HuH-7 (cell line): ENCODE measurements at regions not wholly inside any gene's neighbourhood (a gene's known extent, or its start where the extent isn't known, plus 50 kb on each side); places are given as distances from the start of the nearest gene placed in this dataset.

Source experiments
- DNase-seq: peaks from one replicate; pipeline ENCODE4 v3.0.0; 2011; ENCODE audit warnings: low spot score

DNA sequence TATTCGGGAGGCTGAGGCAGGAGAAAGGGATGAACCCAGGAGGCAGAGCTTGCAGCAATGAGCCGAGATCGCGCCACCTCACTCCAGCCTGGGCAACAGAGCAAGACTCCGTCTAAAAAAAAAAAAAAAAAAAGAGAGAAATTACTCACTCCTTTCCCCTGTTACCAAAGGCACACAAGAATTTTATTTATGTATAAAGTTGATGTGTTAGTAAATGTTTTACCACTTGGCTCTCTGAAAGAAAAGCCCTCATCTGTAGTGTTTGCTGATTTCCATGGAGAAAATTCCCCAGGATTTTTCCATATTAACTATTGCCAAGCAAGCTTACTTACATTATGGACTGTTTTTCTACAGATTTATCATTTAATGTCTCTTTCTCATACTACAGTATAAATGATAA lies 142.1 kb upstream of the PABPC4L start:
- DNase-seq = no peak

DNA sequence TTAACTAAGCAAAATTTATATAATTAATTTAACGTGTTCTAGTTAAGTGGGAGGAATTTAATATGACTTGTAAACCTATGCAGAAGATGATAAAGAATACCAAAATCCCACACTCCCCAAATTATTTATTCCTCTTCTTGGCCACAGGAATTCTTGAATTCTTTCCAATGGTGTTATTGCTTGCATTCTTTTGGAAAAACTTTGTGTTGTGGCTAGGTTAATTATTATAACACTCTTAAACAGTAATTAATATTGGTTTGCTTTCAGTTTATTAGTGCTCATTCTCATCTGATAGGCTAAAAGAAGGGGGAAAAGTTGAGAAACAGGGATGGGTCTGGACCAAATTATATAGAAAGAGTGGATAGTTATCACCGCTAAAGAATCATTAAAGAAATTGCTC lies 141.5 kb upstream of the PABPC4L start:
- DNase-seq = no peak

DNA sequence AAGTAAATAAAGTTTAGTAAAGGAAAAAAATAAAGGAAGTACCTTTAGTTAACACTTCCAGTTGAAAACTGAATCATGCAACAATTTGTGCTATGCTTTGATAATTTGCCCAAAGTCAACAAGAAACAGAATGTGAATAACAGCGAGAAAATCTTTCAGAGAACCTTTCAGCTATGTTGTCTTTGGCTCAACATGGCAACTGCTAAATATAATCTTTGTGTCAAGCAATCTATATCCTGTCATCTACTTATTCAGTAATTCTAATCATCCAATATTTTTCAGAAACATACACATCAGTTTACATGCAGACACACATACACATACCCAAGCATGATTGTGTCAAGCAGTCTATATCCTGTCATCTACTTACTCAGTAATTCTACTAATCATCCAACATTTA lies 136.0 kb upstream of the PABPC4L start:
- no peak for DNase-seq

DNA sequence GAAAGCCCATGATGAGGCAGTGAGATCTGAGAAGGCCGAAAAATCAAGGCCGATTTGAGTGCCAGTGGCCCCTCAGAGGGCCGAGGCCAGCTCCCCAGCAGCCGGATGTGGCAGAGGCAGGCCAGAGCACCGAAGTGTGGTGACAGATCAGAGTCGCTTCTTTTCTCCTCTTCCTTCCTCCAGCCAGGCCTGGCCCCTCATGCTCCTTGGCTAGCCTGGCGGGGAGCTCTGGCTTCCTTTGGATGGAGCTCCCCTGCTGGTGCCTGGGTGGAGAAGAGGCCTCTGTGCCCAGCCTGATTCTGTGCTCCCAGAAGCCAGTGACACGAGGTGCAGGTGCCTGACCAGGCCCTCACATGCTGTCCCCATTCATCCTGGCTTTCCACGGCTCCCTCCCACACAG lies 127.2 kb upstream of the PABPC4L start:
- DNase-seq = peak; percentile 16

DNA sequence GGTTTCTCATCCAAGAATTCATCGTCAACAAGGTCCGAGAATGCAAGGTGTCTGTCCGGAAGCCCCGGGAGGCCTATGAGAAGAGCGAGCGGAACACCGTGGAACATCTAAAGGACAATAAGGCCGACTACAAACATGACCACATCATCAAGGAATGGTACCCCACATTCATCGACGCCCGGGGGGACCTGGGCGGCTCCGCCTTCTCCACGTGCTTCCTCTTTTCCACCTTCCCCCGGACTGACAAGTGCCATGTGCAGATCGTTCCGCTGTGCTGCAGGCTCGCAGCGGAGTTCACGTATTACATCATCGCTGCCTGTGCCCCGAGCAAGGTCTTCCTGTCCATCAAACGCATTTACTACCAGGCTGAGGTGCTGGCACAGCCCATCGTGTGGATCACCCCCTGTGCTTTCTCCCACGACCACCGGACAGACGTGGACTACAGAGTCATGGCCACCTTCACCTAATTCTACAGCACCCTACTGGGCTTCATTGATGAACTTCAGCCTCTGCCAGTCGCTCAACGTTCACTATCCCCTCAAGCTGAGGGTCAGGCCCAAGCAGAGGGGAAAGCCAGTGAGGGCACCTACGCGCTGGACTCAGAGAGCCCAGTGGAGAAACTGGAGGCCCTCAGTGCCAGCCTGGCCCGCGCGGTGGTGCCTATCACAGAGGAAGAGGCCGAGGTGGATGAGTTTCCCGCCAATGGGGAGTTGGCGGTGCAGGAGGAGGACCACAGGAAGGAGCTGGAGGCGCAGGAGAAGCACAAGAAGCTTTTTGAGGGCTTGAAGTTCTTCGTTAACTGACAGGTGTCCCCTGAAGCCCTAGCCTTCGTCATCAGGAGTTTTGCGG lies 125.9 kb upstream of the PABPC4L start:
- DNase-seq = peak; percentile 47

DNA sequence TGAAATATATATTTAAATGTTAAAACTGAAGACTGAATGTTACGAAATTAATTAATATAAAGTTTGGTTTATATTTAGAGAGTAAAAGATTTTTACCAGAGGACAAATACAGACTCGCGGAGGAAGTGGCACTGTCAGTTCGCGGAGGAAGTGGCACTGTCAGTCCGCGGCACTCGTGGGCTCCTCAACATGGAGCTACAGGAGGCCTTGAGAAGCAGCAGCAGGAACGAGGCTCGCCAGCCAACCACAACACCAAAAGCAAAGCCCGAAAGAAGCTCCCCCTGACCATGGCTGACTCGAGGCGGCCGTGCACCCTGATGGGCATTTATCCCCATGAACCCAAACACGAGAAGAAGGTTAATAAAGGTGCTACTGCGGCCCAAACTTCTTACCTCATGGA lies 125.3 kb upstream of the PABPC4L start:
- DNase-seq = peak; percentile 9

DNA sequence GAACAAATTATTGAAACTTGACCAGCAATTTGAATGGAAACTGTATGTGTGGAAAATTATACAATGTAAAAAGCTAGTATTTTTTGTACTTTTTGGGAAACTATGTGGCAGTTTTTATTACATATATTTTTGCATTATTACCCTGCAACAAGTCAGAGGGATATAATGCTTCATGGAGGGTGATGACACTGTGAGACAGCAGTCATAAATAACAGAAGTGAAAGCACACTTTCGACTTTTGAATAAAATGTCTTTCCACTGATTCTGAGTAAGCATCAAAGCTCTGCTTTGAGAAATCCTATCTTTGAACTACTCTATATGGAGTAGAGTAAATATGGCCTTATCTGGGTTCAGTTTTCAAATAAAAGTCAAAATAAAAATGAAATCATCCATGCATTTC lies 122.6 kb upstream of the PABPC4L start:
- DNase-seq = no peak

DNA sequence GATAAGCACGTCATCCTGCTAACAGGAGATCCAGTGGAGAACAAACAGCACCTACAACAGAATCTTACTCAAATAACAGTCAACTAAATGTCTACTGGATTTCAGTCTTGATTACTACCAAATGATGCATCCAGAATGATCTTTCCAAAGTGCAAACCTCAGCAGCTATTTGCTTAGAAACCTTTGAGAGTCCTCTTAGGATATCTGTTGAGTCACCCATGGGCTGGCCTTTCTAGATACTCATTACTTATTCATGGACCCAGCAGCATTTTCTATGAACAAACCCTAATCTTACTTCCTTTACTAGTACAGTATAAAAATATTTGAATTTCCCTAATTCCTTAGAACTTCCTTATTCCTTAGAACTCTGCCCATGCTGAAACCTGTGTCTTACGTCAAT lies 118.5 kb upstream of the PABPC4L start:
- DNase-seq = no peak

DNA sequence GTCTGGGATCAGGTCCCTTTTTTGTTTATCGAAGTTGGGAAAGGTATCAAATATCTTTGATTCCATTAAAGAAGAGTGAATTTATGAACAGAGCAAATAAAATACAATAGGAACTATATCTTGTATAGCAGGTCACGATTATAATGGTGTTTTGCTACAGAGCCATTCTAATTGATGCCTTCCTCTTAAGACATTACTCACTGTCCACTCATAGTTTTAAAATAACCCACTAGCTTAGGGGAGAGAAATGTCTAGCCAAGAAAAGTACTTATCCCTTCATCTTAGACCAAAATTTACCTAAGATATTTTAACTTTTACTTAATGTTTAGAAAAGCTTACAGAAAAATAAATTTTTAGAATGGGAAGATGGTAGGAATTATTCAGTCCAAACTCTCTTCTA lies 112.0 kb upstream of the PABPC4L start:
- DNase-seq = no peak

DNA sequence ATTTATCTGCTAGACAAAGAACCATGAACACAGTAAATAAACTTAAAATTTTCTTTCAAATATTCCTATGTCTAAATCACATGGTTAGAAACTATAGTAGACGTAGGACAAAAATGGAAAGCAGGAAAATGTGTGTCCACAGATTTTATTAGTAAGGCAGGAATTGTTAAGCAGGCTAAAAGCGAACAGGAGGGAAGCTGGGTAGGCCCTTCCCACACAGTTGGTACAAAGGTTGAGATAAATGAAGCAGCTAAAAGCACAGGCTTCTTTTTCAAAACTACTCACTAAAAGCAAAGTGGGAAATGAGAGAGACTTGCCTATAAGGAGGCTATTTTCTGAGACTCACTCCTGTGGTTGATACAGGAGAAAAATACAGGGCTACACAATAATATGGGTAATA lies 108.1 kb upstream of the PABPC4L start:
- no peak for DNase-seq

DNA sequence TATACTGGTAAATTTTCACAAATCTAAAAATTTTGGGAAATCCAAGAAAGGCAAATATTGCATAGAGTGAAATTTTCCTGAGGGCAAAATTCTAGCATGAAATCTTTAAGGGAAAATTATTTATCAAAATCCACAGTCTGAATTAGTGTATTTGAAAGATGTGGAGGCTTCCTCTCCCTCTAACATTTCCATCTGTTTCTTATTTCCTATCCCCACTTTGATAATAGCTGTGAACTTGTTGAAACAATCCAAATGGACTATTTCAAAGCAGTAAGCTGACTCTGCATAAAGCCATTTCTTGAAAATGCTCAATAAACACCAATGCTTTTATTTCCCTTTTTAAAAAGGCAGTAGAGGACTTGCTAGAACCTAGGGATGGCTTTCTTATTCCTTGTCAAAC lies 107.3 kb upstream of the PABPC4L start:
- DNase-seq = no peak

DNA sequence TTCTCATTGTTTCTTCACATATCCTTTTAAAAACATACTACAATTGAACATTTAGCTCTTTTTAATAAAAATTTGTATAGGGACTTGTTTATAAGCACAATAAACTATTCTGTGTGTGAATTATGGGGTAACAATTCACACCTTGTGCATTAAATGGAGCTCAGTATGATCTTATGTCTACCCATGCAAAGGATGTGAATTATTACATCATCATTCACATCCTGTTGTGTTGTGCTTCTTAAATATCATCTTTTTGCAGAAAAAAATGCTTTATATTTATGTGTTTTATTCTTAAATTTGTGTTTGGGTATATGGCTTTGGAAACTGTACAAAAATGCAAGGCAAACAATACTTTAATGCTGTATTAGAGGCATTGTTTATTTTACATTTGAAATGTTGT lies 96.7 kb upstream of the PABPC4L start:
- DNase-seq = no peak

DNA sequence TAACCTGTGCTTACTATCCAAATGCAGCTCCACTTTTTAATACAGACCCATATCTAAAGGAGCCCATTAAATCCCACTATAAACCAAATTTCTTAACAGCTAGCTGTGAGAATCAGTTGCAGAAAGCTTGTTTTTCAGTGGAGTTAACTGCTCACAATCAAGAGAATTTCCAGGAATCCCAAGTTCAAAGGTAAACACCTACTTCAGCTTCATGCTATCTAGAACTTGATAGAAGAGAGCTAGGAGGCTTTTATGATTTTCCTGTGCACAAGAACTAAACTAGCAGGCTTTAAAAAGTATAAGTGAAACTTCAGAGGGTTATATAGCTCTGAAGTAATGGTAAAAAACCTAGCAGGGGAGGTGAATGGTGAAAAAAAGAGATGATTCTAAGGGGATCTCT lies 96.2 kb upstream of the PABPC4L start:
- no peak for DNase-seq

DNA sequence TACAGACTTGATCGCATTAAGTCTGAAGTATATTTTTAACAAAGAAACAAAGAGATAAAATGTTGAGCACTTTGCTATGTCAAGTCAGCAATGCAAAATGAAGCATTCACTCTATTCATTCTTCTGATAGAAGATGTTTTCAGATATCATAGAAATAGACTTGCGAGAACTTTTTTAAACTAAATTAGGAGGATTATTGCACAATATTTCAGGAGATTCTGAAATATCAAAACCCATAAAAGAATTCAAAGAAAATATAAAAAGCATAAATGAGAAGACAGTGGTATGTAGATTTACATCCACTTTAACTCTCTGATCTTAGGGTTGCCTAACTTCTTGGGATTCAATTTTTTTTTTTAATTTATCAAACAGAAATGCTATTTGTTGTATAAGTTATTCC lies 81.1 kb upstream of the PABPC4L start:
- no peak for DNase-seq

DNA sequence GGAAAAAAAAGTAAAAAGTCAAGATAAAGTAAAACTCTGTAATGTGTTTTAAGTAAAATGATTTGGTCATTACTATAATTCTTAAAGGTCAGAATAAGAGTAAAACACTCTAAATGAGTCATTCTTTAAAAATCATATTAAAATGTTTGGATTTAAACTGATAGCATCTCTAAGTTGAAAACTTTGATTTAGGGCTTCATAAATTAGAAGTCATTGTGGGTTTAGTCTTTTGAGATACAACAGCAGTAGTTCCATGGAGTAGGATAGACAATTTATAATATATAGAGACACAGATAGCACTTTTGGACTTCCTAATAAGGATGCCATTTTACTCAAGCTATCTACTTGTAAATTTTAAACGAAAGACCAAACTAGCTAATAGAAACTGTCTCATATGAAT lies 77.1 kb upstream of the PABPC4L start:
- no peak for DNase-seq

DNA sequence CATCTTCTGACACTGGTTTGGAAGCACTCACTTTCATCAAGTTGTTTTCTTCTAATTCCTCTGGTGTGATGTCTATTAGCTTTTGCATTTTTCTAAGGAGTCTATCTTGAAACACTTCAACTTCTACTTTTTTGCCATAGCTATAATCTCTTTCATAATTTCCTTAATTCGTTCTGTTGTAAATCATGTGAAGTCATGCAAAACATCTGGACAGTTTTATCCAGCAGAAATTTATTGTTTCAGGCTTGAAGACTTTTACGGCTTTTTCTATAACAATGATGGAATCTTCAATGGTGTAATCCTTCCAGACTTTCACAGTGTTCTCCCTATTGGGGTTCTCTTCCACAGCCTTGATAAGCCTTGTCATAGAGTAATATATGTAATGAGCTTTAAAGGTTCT lies 74.9 kb upstream of the PABPC4L start:
- DNase-seq = no peak

DNA sequence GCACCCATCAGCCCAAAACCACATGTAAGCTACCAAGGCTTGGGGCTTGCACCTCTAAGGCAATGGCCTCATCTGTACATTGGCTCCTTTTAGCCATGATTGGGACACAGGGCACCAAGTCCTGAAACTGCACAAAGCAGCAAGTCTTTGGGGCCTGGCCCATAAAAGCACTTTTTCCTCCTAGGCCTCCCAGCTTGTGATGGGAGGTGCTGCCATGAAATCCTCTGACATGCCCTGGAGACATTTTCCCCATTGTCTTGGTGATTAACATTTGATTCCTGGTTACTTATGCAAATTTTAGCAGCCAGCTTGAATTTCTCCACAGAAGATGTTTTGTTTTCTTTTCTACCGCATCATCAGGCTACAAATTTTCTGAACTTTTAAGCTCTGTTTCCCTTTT lies 58.5 kb upstream of the PABPC4L start:
- DNase-seq = no peak
